A673 (cell line): ENCODE measurements at regions not wholly inside any gene's neighbourhood (a gene's known extent, or its start where the extent isn't known, plus 50 kb on each side); places are given as distances from the start of the nearest gene placed in this dataset.

ENCODE experiments used
- BruUV-seq: library from RNA; stranded (reverse); fragments of 400-500 nt; replicated peaks from 2 replicates; lab custom pipeline; 2021; lab: Mats Ljungman, UMichigan
- CTCF ChIA-PET: fragments of 300-600 bp; sonication (Branson Sonifier 250); formaldehyde crosslinking; loops from one replicate; lab custom pipeline; 2022; ENCODE audit warnings: antibody characterized with exemption; lab: Charles Lee
- POLR2A ChIA-PET: fragments of 300-600 bp; sonication (Branson Sonifier 250); formaldehyde crosslinking; loops from one replicate; lab custom pipeline; 2022; ENCODE audit warnings: antibody characterized with exemption; ENCODE audit not compliant: low non-redundant PET; lab: Charles Lee
- DNase-seq: peaks from one replicate; pipeline ENCODE4 v3.0.0-alpha.2; 2015; ENCODE audit warnings: low spot score
- H3K27ac ChIP-seq: fragments of 200-600 bp; sonication (generic); 2 replicates; pipeline ENCODE4 v1.5.1; 2016; ENCODE audit warnings: mixed run types, low read depth, mild to moderate bottlenecking, mixed read lengths, antibody characterized with exemption, low read length; ENCODE audit not compliant: poor library complexity, severe bottlenecking
- H3K27me3 ChIP-seq: fragments of 200-600 bp; sonication (generic); replicated peaks from 2 replicates; pipeline ENCODE4 v1.6.1; 2017; ENCODE audit warnings: mixed run types, low read depth, mild to moderate bottlenecking, mixed read lengths, antibody characterized with exemption, low read length; ENCODE audit not compliant: insufficient read depth, poor library complexity
- H3K36me3 ChIP-seq: fragments of 200-600 bp; sonication (generic); 2 replicates; pipeline ENCODE4 v1.6.1; 2016; ENCODE audit warnings: mixed run types, mild to moderate bottlenecking, mixed read lengths, antibody characterized with exemption, low read length; ENCODE audit not compliant: insufficient read depth, poor library complexity, severe bottlenecking
- H3K4me1 ChIP-seq: fragments of 200-600 bp; sonication (generic); 2 replicates; pipeline ENCODE4 v1.6.1; 2017; ENCODE audit warnings: mixed run types, mild to moderate bottlenecking, mixed read lengths, antibody characterized with exemption, low read length; ENCODE audit not compliant: insufficient read depth, poor library complexity, severe bottlenecking
- H3K4me3 ChIP-seq: fragments of 200-600 bp; sonication (generic); 2 replicates; pipeline ENCODE4 v1.5.1; 2016; ENCODE audit warnings: low read depth, mixed run types, mild to moderate bottlenecking, mixed read lengths, low read length; ENCODE audit not compliant: poor library complexity, severe bottlenecking
- H3K9me3 ChIP-seq: fragments of 200-600 bp; sonication (generic); 2 replicates; pipeline ENCODE4 v1.6.1; 2016; ENCODE audit warnings: mixed run types, low read depth, mild to moderate bottlenecking, mixed read lengths, antibody characterized with exemption, low read length; ENCODE audit not compliant: poor library complexity, severe bottlenecking
- EZH2 ChIP-seq: fragments of 200-600 bp; sonication (generic); IDR thresholded peaks from 2 replicates; pipeline ENCODE4 v1.6.1; 2017; ENCODE audit warnings: borderline replicate concordance, low read depth, mild to moderate bottlenecking, mixed read lengths, antibody characterized with exemption, low read length; ENCODE audit not compliant: poor library complexity, severe bottlenecking
- intact Hi-C: fragments of 100-400 bp; cut with micrococcal nuclease; formaldehyde crosslinking; loops from one replicate; pipeline ENCODE4 v1.10.0; 2022; ENCODE audit not compliant: unreplicated experiment
- TF ChIP-seq, protein P1 (sequence below): fragments of 300-800, 200-600 bp; sonication (generic); conservative IDR thresholded peaks from 2 replicates; pipeline ENCODE4 v1.5.1; 2017; ENCODE audit warnings: low read depth, mild to moderate bottlenecking, antibody characterized with exemption, low read length, moderate library complexity, mixed read lengths

DNA sequence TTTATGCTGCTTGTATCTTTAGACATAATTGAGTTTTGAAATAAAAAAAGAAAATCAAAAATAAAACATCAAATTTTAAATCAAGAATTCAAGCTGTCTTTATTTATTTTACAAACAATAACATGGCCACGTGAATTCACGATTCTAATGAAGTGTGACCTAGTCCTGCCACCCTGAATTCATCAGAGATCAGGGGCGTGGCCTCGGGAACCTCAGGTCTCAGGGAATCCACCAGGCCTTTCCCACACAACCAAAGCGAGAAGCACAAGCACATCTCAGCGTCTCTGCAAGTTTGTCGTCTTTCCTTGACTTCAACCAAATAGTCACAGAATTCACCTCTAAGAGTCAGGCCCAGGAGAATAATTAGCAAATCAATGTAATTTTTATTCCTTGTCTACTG lies 107.9 kb downstream of the DACT2 start:
- Histone ChIP-seq H3K27me3 (no peaks in the 10 kb centered on the region), H3K4me3 (no peak overlapping the region), H3K9me3 (no peaks in the 10 kb centered on the region), H3K36me3 (no peaks in the 10 kb centered on the region), H3K27ac (no peak overlapping the region), H3K4me1 (peaks cover 10% of the 10 kb centered on the region)
- POLR2A ChIA-PET, result no interaction called here
- DNase-seq, result no peak
- no TSS peak for BruUV-seq
- CTCF ChIA-PET, result no interaction called here
- intact Hi-C loops, result no loop called here
- TF ChIP-seq, protein P1, sequence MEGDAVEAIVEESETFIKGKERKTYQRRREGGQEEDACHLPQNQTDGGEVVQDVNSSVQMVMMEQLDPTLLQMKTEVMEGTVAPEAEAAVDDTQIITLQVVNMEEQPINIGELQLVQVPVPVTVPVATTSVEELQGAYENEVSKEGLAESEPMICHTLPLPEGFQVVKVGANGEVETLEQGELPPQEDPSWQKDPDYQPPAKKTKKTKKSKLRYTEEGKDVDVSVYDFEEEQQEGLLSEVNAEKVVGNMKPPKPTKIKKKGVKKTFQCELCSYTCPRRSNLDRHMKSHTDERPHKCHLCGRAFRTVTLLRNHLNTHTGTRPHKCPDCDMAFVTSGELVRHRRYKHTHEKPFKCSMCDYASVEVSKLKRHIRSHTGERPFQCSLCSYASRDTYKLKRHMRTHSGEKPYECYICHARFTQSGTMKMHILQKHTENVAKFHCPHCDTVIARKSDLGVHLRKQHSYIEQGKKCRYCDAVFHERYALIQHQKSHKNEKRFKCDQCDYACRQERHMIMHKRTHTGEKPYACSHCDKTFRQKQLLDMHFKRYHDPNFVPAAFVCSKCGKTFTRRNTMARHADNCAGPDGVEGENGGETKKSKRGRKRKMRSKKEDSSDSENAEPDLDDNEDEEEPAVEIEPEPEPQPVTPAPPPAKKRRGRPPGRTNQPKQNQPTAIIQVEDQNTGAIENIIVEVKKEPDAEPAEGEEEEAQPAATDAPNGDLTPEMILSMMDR, result no peak
- no peak for TF ChIP-seq EZH2

GRCh38 chr6:168210239-168211105 lies 109.1 kb downstream of the DACT2 start:
- Histone ChIP-seq H3K36me3 (no peaks in the 10 kb centered on the region), H3K4me3 (no peak overlapping the region), H3K4me1 (no peaks in the 10 kb centered on the region), H3K27ac (no peak overlapping the region), H3K27me3 (no peaks in the 10 kb centered on the region), H3K9me3 (no peaks in the 10 kb centered on the region)
- TF ChIP-seq, protein P1, result no peak
- no peak for TF ChIP-seq EZH2
- no TSS peak for BruUV-seq
- DNase-seq, result no peak
- intact Hi-C loops, result no loop called here
- ChIA-PET CTCF (no interaction called here), POLR2A (no interaction called here)

DNA sequence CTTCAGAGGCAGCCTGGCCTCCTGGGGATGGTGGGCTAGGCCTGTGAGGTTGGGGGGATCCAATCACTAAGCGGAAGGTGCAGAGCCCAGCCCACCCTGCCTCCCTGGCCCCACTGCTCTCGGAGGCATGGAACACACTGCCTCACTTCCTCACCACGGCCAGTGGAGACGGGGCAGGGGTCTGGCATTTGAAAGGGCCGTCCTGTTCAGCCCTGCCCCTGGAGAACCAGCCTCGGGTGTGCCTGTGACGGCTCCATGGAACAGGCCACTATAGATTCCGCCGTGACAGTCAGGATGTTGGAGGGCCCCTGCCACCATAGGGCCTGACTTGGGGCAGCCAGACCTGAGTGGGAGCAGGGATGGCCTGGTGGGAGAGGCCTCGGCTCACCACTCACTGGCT lies 110.2 kb downstream of the DACT2 start:
- H3K4me3 ChIP-seq, result no peak overlapping the region
- no peaks in the 10 kb centered on the region for H3K27me3 ChIP-seq

More for the DNA sequence above, 110.2 kb downstream of the DACT2 start:
- no peaks in the 10 kb centered on the region for H3K36me3 ChIP-seq
- no peak for DNase-seq
- POLR2A ChIA-PET, result no interaction called here
- H3K27ac ChIP-seq, result no peak overlapping the region
- no peaks in the 10 kb centered on the region for H3K9me3 ChIP-seq
- no TSS peak for BruUV-seq
- intact Hi-C loops, result no loop called here
- H3K4me1 ChIP-seq, result no peaks in the 10 kb centered on the region
- TF ChIP-seq EZH2, result no peak
- TF ChIP-seq, protein P1, result no peak
- CTCF ChIA-PET, result no interaction called here
